DMS 273 treated with DMSO at 0.1 percent for 48 hours (cell line): ENCODE measurements at regions not wholly inside any gene's neighbourhood (a gene's known extent, or its start where the extent isn't known, plus 50 kb on each side); places are given as distances from the start of the nearest gene placed in this dataset.

ENCODE experiments used
- DNase-seq: peaks from one replicate; lab custom pipeline; 2025; lab: John Stamatoyannopoulos, UW

DNA sequence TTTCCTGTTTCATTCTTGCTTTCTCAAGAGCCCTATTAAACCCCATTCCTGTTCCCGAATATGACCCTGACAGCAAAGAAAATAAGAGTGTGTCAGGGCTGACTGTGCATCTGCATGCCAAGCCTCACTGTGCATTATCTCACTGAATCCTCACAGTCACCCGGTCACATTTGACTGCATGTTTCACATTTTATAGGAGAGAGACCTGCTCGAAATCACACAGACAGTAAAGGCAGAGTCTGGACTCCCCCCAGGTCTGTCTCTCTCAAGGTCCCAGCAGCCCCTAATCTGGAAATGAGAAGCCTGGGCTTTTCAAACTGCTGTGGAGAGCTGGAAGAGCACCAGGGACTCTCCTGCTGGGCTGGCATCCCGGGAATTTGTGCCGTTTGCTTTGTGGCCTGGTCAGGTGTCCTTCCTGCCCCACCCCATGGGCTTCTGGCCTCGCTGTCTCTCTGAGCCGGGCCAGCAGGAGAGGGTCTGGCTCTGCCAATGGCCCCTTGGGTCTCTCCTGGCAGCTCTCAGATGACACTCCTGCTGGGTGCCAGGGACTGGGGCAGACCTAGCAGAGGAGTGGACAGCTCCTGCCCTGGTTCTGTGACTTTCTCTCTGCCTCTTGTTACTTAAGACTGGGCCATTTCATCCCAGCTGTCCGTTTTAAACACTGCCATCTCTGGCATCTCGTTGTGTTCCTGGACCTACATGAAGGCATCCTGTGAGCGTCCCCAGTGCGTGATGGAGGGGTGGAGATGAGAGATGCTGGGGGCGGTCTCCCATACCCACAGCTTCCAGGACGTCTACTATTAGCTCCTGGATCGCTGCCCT is 173.6 kb downstream of the ARHGAP12 start:
- no peak for DNase-seq

DNA sequence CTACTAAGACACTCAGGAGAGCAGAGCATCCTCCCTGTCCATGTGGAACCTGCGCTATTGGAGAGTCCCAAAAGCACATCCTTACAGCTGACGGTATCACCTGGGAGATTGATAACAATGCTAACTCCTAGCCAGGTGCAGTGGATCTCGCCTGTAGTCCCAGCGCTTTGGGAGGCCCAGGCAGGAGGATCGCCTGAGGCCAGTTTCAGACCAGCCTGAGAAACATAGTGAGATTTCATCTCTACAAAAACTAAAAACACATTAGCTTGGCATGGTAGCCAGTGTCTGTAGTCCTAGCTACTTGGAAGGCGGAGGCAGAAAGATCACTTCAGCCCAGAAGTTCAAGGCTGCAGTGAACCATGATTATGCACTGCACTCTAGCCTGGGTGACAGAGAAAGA is 174.9 kb downstream of the ARHGAP12 start:
- no peak for DNase-seq

DNA sequence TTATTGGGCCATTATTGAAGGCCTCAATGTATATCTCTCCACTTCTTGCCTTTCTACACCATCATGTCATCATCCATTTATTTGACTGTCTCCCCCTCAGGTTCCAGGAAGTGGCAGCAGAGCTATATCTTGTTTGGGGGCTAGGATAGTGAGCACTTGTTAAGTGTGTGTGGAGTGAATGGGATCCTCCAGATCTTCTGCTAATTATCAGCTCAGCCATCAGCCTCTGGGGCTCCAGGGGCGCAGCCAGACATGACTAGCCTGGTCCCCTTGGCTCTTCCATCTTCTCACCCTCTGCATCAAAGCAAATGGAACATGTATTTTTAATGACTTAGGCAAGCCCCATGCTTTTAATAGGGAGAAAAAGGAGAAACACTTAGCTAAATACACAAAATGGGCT is 176.5 kb downstream of the ARHGAP12 start:
- no peak for DNase-seq

DNA sequence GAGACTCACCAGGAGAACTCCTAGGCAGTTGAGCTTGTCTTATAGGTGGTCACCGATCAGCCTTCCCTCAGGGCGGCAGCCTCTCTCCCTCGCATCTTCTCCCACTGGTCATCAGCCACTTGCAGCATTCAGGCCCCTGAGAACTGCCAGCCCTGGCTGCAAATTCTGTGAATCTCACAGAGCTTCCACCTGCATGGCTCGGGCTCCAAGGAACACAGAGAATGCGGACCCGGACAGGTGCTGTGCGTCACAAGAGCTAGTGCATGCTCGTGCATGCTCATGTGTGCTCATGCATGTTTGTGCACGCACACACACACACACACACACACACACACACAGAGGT is 176.9 kb downstream of the ARHGAP12 start:
- no peak for DNase-seq

DNA sequence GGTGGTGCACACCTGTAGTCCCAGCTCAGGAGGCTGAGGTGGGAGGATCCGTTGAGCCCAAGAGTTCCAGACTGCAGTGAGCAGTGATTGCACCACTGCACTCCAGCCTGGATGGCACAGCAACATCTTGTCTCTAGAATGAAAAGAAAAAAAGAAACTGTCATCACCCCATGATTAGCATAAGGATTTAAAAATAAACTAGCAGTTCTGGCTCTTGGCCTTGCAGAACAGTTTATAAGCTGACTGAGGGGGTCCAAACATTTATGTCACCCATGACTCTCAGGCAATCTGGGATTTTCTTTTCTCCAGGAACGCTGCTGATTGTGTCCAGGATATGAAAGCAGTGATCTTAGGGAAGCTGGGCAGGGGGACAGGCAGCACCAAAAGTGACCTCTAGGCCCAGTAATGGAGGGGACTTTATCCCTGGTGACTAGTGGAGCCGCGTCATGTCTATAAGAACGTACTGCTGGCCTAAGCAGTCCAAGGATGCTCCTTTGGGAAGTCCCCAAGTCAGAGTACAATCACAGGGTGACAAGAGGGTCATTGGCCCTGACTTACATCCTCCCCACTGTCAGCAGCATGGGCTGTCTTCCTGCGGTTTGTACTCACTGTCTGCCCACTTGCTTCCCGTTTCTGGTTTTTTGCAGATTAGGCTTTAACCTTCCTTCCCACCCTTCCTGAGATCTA is 177.4 kb downstream of the ARHGAP12 start:
- no peak for DNase-seq

DNA sequence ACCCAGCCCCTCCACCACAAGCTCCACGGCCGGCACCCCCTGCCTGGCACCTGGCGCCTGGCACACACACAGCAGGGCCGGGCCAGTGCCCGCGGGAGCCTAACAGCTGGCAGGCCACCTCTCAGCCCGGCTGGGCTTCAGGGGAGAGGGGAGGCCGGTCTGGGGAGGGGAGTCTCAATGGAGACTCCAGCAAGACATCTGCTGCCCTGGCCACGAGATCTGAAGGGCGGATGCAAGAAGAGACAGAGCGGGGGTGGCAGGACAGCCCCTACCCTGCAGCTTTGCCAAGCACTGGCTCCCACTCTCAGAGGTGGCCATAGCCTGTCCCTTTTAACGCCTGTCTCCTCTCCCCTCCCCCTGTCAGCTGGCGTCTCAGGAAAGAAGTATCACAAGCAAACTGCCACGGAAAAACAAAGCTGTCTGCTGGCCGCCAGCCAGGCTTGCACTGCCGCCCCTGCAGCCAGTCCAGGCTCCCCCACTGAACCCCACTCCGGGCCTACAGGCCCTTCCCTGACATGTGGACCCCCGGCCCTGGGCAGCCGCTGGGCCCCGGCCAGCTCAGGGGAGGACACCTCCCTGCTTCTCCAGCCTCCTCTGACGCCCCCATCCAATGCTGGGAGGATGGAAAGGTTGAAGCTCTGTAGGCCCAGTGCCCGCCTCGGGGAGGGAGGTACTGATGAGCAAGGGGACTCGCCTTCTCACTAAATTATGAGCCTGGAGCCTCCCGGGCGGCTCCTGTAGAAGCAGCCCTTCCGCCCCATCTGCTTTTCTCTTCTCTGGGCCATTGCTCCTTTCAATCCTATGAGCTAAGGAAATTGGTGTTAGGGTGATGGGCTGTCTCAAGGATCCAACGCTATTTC is 178.4 kb downstream of the ARHGAP12 start:
- peak; percentile 96 for DNase-seq

DNA sequence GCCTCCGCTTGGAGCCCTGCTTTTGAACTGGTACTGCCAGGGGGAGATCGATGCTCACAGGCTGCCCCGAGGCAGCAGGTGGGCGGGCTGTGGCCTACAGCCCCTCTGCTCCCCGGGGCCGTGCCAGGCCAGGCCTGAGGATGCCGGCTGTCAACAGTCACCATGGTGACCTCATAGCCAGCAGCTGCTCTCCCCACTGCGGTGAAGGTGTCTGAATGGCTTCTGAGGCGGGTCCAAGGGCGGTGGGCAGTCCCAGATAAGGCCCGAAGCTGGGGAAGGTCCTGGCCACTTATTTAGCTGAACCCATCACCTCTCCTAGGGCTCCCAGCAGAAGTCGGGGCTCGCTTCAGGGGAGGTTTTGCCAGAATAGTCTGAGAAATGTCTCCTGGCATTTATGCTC is 179.3 kb downstream of the ARHGAP12 start:
- peak; percentile 81 for DNase-seq

DNA sequence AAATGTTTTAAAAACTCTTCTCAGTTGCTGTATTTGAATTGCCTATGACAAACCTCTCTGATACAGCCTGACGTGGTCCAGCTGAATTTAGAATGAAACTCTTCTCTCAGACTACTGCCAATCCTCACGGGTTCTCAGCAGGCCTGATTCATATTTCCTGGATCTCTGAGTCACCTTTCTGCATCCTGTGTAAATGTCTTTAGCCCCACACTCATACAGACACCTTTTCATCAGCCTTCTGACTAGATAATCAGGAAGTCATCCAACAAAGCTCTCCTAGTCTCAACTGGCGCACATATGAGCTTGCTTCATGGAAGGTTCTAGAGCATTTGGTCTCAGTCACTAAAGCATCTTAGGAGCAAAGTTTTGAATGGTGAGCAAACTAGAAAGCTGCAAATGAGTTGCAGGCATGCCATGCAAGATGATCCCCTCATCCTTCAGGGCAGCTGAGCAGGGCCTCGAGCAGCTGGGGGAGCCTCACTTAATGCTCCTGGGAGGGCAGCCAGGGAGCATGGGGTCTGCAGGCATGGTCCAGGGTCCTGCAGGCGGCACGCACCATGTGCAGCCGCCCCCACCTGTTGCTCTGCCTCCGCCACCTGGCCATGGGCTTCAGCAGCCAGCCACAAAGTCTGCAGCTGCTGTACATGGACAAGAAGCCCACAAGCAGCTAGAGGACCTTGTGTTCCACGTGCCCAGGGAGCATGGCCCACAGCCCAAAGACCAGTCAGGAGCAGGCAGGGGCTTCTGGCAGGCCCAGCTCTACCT is 182.8 kb downstream of the ARHGAP12 start:
- peak; percentile 78 for DNase-seq

DNA sequence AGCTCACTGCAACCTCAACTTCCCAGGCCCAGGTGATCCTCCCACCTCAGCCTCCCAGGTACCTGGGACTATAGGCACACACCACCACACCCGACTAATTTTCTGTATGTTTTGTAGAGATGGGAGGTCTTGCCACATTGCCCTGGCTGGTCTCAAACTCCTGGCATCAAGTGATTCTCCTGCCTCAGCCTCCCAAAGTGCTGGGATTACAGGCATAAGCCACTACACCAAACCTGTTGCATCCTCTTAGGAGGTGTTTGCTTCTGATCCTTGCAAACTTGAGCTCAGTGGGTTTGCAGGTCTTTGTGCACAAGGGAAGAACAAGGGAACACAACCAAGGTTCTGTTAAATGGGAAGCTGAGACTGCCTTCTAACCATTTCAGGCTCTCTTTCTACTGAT is 184.6 kb downstream of the ARHGAP12 start:
- no peak for DNase-seq

DNA sequence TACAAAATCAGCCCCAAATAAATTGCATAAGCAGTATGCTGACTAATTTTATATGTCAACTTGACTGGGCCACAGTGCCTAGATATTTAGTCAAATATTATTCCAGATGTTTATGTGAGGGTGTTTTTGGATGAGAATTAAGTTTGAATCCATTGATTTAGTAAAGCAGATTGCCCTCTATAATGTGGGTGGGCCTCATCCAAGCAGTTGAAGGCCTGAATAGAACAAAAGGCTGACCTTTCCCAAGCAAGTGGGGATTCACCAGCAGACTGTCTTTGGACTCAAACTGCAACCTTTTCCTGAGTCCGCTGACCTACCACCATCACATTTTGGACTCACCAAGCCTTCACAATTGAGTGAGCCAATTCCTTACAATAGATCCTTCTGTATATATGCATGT is 186.4 kb downstream of the ARHGAP12 start:
- DNase-seq, result no peak

DNA sequence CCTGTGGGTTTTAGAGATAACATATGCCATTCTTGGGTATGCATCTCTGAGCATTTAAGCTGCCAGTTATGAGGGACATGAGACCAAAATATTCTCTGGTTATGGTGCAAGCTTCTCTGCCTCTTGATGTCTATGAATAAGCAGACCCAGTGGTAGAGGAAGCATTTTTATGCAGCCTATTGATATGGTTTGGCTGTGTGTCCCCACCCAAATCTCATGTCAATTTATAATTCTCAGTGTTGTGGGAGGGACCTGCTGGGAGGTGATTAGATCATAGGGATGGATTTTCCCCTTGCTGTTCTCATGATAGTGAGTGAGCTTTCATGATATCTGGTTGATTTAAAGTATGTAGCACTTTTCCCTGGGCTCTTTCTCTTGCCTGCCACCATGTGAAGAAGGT is 187.2 kb downstream of the ARHGAP12 start:
- DNase-seq, result no peak

DNA sequence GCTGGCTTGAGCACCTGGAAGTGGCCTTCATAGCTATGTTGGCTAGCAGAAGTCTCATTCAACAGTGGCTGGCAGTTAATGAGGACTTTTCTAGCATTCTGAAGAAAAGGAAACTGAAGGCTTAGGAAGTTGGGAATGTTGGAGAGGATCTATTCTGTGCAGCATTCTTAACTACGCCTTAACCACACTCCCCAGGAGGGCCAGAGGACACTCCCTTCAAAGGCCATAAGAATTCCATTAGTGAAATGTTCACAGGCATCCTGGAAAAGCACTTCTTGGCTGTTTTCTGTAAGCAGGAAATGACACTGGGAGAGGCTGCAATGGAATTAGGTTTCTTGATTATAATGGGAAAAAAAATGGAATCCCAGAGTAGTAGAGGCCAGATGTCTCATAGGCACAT is 188.9 kb downstream of the ARHGAP12 start:
- DNase-seq, result no peak

DNA sequence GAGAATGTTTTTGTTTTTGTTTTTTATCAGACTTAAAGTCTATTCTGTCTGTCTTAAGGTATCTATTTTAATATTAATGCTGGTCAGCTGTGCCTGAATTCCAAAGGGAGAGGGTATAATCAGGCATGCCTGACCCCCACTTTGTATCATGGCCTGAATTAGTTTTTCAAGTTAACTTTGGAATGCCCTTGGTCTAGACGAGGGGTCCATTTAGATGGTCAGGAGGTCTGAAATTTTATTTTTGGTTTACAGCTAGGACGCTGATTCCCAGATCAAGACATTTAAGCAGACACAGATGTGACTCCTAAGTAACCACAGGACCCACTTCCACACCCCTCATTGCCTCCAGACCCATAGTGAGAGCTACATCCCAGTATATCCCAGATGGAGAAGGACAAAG is 189.5 kb downstream of the ARHGAP12 start:
- no peak for DNase-seq

DNA sequence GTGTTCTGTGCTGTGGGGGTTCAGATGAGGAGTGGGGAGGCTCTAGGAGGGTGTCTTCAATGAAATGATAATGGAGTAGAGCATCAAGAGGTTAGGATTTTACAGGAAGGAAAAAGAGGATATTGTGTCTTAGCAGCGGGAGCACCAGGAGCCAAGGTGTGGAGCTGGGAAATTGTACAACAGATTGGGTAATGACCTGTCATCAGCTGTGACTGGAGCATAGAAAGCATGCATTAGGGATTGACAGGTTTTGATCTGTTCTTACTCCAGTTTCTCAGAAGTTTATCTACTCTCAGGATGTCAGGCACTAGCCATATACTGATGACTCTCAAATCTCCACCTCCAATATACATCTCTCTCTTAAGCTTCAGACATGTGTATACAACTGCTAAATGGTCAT is 196.9 kb downstream of the ARHGAP12 start:
- DNase-seq, result no peak

DNA sequence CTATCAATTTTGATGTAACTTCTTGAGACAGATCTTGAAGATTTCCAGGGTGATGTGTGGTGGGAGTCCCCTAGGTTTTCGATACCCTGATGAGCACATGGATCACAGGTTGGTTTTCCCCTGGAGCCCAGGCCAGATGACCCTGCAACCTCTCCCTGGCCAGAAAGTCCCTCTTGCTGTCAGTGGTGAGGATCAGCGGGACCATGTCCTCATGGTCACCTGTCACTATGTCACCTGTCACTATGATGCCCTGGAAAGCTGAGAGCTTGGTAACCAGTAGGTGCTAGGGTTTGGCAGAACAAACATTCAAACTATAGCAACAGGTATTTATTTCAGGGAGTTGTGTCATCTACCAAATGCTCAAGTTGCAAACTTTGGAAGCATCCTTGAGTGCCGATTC is 197.9 kb downstream of the ARHGAP12 start:
- no peak for DNase-seq

DNA sequence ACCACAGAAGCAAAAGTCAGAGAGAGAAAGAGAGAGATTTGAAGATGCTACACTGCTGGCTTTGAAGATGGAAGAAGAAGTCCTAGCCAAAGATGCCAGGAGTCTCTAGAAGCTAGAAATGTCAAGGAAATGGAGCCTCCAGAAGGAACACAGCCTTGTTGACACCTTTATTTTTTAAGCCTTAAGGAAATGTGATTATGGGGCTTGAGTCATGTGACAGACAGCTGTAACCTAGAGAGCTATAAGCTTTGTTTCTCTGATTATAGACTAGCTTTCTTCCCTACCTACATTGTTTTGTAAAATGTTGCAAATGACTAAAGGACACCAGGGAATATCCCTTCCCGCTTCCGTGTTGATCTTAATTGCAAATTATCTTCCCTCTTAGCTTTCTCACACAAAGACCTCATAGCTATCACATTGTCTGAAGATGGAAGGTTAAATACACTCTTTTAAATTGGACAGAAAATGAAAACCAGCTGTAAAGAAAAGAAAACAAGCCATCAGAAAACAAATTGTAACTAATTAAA is 199.9 kb downstream of the ARHGAP12 start:
- DNase-seq, result no peak

DNA sequence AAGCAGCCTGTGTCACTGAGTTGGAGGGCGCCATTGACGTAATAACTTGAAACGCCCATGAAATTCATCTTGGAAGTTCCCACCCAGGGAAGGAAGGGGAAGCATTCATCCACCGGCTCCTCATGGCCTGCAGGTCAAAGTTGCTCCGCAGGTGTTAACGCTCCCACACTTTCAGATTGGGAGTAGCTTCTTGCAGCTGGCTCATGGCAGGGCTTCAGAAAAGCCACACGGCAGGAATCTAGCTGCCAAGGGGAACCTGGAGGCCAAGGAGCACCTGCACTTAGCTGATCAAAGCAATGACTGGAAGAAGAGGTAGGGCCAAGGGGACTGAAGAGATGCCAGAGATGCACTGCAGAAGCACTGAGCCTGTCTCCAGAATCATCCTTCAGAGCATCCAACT is 203.2 kb downstream of the ARHGAP12 start:
- no peak for DNase-seq

DNA sequence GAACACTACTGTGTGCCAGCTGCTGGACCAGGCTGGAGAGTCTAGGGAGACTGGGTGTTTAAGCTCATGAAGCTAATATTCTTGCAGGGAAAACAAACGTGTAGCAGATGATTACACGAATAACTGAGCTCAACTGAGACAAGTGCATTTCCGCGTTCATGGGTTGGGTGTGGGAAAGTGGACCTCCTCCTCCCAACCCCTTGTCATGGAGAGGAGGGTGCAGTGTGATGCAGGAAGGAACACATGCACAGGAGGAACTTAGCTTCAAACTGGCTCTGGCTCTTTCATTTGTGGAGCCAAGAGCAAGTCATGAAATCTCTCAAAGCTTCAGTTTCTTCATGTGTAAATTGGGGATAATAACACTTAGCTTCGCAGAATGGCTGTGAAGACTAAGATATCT is 204.3 kb downstream of the ARHGAP12 start:
- no peak for DNase-seq

DNA sequence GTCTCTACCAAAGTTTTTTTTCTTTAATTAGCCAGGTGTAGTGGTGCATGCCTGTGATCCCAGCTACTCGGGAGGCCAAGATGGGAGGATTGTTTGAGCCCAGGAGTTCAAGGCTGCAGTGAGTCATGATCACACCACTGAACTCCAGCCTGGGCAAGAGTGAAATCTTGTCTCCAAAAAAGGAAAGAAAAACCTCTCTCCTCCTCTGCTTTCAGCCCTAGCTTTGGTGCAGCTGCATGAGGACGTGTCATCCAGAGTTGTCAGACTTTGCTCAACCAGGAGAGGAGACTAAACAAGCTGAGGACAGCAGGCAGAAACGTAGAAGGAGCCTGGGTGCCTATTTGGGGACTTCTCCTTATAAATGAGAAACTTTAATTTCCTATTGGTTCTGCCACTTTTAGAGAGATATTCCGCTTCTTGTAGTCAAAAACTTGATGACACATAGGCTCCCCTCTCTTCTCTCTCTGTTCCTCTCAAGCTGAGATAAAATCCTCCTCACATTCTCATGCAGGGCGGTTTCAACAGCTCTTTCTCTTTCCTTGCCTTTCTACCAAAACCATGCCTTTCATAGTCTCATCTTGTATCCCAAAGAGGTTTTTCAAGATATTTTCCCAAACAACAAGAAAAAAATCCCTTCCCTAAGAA is 205.4 kb downstream of the ARHGAP12 start:
- no peak for DNase-seq

DNA sequence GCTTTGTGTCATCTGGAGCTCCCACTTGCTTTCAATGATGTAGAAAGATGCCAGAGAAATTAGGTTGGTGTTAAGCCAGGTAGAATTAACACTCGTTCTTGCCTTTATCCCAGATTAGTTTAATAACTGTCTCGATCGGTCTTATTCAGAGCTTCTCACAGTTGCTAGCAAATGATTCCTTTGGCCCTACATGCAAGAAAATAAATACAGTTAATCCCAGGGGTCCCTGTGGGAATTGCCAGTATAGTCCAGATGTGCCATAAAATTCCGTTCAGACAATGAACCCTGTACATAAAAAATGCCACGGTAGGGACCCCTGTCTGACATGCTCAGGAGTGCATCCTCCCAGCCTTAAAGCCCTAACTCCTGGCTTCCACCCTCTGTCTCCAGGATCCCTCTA is 207.5 kb downstream of the ARHGAP12 start:
- no peak for DNase-seq

DNA sequence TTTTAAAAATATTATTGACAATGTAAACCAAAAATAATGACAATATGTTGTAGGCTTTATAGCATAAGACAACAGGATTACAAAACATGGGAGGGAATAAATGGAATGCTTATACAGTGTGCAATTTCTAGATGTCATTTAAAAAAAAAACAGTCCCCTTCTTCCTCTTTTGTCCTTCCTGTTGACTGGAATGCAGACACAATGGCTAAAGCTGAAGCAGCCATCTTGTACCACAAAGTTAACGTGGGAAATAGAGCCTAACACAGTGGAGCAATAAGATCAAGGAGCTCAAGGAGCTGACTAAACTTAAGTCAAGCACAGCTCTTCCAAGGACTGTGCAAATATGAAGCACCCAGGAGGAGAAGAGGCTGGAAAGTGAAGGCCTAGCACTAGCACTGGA is 208.1 kb downstream of the ARHGAP12 start:
- no peak for DNase-seq
